ENCODE measurements at regions not wholly inside any gene's neighbourhood (a gene's known extent, or its start where the extent isn't known, plus 50 kb on each side); places are given as distances from the start of the nearest gene placed in this dataset.

DNA sequence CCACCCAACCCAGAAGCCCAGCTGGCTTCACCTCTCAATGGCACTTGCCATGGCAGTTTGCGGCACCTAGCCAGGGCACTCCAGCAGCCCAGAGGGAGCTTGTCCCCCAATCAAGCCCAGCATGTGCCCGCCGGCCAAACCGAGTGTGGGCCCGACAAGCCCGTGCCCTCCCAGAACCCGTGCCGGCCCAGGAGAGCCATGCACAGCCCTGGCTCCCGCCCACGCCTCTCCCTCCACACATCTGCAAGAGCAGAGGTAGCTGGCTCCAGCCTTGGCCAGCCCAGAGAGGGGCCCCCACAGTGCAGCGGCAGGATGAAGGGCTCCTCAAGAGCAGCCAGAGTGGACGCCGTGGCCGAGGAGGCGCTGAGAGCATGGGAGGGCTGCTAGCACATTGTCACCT is 2278.0 kb upstream of the PCDH20 start:
- DNase-seq (ENCODE audit: low read depth in 2 of 2), result no peak

DNA sequence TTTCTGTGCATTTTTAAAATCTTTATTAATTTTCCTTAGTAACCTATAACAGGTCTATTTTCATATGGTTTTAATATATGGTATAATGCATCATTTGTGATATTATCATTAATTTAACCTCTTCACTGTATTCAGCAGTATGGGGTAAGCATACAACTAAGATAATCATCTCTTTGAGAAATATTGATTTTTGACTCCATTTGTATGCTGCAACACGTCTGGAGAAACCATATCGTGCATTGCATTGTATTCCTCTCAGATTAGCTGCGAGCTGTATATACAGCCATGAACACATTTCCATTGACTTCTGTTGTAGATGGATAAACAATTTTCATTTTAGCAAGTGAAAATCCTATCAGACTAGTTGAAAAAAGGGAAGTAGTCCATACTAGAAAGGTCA is 2275.8 kb upstream of the PCDH20 start:
- DNase-seq (ENCODE audit: low read depth in 2 of 2), result no peak

DNA sequence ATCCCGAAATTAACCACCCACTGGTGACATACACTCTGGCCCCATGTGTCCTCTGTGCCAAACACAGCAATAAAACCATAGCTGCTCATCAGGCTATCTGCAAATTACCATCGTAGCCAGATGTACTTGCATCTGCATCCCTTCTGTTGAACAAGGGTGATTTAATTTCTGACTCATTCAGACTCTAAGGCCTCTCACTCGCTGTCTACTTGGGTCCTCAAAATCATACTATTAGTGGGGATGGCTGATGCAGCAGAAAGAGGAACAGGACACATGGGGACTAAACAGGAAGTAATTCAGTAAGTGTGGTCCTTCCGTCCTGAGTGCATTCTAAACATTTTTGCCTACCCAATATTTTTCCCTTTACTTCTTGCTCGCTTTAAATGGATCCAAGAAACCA is 2275.0 kb upstream of the PCDH20 start:
- no peak for DNase-seq (ENCODE audit: low read depth in 2 of 2)

DNA sequence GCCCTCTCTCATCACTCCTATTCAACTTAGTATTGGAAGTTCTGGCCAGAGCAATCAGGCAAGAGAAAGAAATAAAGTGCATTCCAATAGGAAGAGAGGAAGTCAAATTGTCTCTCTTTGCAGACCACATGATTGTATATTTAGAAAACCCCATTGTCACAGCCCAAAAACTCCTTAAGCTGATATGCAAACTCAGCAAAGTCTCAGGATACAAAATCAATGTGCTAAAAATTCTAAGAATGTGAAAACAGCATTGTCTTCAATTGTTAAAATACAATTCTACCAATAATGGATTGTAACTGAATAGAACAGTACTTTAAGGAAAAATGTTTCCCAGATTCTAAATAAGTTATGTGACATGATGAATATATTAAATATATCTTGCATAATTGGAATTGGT is 2269.2 kb upstream of the PCDH20 start:
- DNase-seq (ENCODE audit: low read depth in 2 of 2), result no peak

DNA sequence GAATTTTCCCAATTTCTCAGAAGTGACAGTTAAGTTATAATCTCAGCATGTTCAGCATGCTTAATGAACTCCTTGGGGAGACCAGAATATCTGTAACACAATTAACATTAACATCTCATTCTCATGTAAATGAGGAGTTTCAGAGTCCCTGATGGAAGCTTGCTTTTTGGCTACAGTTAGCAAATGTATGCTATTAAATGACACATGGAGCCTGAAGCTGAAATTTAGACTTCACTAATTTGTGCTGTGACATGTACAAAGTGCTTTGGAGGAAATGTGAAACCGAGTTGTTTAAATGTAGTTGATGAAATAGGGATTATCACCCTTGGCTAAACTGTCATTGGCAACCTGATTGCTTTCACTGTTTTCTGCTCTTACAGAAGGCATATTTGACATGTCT is 2265.1 kb upstream of the PCDH20 start:
- no peak for DNase-seq (ENCODE audit: low read depth in 2 of 2)

DNA sequence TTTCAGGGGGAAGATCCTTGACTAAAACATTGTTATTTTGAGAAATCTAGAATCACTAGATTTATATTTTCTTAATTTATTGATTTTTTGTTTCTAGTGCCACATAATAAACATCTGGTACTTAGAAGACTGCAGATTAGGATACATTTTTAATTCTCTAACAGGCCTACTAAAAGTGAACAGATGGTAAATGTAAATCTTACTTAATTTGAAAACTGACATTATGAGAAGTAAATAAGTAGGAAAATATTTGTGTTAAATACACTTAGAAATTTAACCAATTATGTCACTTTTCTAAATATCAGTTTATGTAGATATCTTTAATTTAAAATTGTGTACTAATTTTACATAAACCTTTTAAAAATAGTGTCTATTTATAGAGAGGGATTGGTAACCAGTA is 2255.6 kb upstream of the PCDH20 start:
- DNase-seq (ENCODE audit: low read depth in 2 of 2), result no peak

DNA sequence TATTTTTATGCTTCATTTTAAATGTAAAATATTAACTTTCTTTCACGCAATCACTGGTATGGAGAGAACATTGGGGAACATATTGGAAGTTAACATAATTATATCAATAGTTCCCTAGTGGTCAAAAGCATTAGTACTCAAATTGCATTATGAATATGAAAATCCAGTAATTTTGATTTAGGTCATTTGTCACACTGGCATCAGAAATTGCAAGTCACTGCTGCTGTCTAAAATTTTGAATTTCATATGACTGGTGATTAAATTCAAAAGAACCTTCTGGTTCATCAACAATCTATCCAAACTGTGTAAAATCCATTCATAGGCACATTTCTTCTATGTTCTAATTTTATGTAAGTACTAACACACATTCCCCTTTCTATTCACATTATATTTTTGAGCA is 2235.7 kb upstream of the PCDH20 start:
- no peak for DNase-seq (ENCODE audit: low read depth in 2 of 2)

DNA sequence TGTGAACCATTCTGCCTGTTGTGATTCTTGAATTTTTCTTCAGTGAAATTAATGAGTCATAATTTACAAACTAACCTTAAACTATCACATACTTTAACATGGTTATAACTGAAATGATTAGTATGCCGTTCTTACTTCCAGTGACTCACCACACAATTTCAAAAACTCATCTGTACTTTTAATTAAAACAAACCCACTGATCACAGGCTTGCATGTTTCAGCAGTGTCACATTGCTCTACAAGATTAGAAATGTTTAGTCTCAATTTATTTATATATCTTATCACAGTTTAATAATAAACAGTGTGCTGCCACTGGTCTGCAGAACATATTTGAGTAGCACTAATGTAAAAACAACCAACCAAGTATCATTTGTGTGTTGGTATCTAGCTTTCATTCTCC is 2227.9 kb upstream of the PCDH20 start:
- no peak for DNase-seq (ENCODE audit: low read depth in 2 of 2)

DNA sequence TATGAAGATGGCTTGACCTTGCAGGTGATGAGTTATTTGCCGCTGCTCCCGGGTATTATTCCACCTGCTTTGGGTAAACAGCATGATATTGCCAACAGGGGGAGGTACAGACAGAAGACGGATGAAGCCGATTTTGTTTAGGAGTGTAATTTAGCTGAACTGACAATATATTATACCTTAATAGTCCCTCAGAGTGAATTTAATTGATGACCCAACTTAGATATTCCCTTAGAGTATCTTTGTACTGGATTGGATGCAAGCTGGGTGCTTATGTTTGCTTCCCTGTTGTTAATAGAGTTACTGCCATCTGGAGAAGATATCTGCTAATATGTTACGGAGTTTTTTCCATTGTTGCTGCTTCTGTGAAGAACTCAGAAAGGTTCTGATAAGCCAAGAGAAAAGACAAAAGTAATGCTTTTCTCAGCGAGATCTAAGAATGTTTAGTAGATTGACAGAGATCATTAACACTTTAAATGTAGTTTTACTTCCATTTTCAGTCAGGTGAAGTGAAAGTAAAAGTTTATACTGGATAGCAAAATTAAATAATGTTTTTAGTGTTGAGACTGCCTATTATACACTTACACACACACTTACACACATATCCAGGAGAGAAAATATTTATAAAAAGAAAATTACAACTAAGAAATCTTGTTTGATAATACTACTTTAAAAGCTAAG is 2220.8 kb upstream of the PCDH20 start:
- no peak for DNase-seq (ENCODE audit: low read depth in 2 of 2)

DNA sequence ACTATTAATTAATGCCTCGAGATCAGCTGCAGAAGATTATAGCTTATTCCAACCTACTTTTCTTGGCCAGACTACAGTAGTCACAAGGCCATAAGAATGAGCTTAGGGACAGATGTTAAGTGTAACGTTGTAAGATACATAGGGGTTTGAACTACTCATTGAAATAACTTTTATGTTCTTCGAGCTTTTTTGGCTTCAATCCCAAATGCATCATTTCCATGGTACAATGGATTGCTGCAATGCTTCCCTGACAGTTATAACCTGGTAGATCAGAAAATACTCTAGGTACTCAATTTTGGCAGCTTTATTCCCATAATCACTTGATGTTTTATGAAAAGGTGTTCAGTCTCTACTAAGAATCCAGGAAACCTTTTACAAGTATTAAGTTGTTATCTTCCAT is 2216.7 kb upstream of the PCDH20 start:
- DNase-seq (ENCODE audit: low read depth in 2 of 2), result no peak

DNA sequence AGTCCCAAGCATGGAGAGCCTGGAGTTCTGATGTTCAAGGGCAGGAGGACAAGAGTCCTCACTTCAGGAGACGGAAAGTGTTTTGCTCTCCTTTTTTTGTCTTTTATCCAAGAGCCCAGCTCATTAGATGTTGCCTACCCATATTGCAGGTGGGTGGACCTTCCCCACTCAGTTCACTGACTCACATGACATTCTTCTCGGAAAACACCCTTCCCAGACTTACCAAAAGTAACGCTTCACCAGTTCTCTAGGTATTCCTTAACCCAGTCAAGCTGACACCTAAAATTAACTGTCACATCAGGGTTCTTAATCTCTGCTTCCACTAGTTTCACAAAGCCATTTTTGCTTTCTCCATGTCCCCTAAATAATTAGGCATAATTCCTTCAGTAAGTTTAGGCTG is 2215.4 kb upstream of the PCDH20 start:
- DNase-seq (ENCODE audit: low read depth in 2 of 2), result no peak

DNA sequence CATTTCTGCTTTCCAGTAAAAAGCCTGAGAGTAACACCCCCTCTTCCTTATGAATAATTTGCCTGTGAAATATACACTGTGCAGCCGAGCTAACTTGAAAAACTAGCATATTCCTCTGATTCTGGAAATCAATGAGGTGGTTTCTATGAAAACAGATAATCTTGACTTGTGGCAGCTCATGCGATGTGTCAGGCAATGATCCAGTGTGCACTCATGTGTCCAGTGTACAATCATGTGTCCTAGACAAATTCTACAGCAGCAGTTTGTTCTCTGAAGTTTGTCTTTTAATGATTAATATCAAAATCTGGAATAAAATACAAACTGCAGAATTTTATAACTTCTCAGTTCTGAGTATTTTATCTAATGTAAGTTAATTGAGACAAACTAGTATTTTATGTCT is 2213.9 kb upstream of the PCDH20 start:
- no peak for DNase-seq (ENCODE audit: low read depth in 2 of 2)

DNA sequence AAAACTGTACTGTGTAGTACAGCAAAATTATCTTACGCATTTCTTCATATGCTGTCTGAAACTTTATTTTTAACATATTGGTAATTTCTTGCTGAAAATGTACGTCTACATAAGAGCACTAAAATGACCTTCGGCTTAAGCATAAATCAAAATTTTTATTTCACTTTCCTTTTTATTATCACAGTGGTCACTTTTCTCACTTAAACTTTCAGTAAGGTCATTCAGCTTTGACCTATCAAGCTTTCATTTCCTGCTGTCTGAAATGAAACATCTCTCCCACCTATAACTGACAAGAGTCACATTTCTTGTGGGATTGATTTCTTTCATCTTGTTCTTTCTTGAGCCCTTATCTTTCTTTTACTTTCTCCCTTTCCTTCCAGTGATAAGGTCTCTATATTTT is 2212.7 kb upstream of the PCDH20 start:
- DNase-seq (ENCODE audit: low read depth in 2 of 2), result no peak

DNA sequence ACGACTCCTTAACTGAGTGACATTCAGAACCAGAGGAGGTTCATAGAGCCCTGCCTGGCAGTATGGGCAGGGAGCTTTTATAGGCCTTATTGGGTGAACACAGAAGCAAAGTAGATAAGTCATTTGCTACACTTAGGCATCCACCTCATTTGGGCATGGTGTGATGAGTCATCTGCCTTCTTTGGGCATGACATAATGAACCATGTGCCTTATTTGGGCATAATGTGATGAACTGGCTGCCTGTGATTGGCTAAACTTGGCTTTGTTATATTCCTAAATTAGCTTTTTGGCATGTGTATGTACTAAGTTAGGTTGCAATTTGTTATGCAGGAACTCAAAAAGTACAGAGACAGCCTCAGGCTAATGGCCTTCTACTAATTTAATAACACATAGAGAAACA is 2210.2 kb upstream of the PCDH20 start:
- DNase-seq (ENCODE audit: low read depth in 2 of 2), result no peak

DNA sequence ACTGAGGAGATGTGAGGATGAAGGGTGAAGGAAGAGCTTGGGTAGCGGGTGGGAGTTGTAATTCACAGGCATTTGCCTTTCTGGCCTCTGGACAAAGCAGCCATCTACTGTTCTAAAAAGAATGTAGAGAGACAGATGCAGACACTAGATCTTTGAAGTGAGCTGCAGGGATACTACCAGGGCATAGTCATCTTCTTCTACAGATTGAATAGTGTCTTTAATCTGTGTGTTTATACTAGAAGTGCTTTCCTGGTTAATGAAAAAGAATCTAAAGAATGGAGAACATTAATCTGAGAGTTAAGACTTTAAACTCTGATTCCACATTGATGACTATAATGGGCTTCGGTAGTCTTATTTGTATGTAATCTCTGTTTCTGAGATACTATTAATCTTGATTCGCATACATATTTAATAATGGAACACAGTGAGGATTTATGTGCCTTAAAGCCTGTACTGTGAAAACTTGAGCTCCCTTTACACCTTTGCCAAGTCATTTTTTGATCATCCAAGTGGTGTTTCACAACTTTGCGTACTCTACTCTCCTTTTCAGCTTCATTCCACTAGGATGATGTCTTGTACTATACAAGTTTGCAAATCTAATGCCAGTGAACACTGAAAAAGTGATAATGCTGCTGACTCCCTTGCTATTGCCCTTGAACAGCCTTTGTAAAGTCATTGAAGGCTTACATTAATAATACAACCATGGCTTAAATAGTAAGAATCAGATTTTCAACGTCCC is 2199.4 kb upstream of the PCDH20 start:
- DNase-seq (ENCODE audit: low read depth in 2 of 2), result no peak

DNA sequence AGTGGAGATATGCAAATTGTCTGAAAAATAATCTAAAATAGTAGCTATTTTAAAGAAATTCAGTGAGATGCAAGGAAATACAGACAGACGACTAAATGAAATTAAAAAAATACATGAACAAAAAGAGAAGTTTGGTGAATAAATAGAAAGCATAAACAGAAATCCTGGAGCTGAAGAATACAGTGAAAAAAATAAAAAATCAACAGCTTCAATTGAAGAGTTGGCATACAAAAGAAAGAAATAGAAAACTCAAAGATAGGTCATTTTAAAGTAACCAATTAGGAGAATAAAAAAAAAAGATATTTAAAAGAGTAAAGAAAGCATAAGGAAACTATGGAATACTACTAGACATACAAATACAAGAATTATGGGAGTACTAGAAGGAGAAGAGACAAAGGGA is 2191.5 kb upstream of the PCDH20 start:
- no peak for DNase-seq (ENCODE audit: low read depth in 2 of 2)

DNA sequence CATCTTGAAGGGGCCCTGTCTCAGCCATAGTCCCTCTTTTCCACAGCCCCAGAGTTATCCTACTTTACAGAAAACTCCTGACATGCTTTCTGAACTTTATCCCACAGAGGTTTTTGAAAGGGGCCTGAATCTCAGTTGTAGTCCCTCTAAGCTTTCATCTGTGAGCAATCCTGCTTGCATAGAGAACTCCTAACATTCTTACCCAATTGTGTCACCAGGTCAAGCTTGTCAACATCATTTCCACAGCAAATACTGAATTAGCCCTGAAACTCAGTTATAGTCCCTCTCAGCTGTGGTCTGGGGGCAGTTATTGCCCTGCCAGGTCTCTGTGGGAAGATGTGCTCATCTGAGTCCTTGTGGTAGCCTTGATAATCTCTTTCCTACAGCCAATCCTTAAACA is 2190.3 kb upstream of the PCDH20 start:
- no peak for DNase-seq (ENCODE audit: low read depth in 2 of 2)

DNA sequence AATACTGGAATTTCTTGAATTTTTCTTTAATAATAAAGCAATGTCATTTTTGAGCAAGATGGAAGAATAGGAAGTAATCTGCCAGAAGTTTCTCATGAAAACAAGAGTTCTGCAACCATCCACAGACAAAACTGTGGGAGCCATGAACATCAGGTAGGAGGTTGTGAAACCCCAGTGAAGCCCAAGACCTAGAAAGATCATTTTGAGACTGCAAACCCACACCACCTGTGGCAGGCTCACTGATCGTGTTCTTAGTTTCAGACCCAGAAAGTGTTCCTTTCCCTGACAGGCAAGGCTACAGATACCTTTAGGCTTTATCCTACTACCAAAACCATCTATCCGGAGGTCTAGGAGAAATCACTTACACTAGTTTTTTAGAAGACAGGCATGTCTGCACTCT is 2189.8 kb upstream of the PCDH20 start:
- no peak for DNase-seq (ENCODE audit: low read depth in 2 of 2)

DNA sequence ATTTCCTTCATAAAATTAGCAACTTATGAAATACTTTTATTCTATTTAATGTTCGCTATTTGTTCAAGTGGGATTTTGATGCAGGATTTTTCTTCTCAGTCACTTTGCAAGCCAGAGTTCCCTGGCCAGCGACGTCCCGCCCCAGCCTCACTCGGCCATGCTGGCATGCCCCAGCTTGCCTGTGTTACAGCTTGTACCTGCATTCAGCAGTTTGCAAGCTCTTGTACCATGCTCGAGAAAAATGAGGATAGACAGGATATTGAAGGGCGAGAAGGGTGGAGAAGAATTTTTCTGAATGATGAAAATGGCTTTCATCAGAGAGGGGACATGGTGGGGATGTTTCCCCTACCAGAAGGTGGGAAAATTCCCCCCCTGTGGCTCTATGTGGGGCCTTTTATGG is 2180.2 kb upstream of the PCDH20 start:
- no peak for DNase-seq (ENCODE audit: low read depth in 2 of 2)

DNA sequence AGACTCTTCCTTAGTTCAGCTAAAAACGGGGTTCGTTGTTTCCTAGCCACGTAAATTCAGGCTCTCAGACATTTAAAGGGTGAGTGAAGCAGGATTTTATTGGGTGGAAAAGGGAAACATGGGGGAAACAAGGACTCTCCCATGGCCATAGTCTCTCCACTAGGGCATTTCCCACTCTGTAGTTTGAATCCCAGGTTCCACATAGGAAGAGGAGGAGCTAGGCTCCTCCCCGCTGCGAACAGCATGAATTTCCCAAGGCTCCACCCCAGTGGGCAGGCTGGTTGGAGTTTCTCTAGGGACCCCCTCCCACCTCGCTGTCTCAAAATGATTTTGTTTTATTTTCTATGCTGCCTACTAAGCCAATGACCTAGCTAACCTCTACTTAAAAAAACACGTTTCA is 2170.8 kb upstream of the PCDH20 start:
- DNase-seq (ENCODE audit: low read depth in 2 of 2), result no peak

DNA sequence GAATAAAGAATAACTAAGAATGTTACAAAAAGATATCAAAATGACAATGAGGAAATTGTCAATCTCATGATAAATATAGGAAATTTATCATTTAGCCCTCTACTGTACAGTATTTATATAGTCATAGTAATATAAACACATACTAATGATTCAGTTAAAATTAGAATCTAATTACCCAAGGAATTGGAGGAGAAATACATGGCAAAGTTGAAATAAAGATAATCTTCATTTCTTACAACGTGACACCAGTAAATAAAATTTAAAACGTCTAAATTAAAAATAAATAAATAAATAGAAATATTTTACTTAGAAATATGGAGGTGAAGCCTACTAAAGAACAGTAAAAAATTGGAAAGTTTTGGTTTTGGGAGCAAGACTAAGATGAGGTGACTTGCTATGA is 2163.1 kb upstream of the PCDH20 start:
- no peak for DNase-seq (ENCODE audit: low read depth in 2 of 2)

DNA sequence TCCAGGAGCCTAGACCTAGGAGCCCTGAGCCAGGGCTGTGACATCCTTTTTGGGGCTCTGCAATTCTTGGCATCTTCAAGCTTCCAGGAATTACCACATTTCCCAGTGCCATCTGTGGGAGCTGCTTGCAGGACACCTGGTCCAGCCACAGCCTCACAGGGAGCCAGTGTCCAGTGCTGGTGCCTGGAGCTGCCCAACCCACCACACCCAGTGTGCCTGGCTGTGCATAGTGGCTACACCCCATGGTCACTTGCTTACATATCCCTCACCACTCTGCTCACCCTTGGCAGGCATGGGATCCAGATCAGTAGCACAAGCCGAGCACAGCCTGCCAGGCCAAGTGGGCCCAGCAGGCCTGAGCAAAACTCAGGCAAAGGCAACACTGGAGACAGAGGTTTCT is 2151.4 kb upstream of the PCDH20 start:
- DNase-seq (ENCODE audit: low read depth in 2 of 2), result no peak

DNA sequence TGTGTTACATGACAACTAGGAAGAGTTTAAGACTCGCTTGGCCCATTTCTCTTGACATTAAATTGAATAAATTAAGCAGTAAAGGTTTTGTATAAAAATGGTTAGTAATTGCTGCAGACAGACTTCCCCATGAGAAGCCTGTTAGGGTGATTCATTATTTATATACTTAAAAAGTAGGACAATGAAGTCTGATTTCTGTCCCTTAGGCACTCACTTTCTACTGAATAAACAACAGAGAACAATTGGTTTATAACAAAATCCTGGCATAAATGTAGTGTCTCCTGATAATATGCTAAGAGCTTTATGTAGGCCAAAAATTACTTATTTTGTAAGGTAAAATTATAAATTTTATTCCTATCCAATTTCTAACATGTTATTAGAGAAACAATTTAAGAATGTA is 2138.5 kb upstream of the PCDH20 start:
- no peak for DNase-seq (ENCODE audit: low read depth in 2 of 2)

DNA sequence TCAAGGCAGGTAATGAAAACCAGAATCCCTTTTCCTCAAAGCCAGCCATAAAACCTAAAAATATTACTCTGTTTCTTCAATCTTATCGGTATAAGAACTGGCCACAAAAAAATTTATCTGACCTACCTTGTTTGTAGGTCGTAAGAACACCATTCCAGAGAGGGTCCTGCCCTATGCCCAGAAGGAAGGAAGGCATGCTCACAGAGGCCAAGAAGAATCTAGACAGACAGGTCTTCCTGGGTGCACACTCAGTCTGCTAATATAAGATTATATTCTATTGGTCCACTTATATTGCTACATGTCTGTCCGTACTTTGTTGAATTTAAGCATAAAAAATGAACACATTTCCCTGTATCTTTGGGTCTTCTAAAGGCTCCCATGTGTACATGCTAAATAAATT is 2136.1 kb upstream of the PCDH20 start:
- no peak for DNase-seq (ENCODE audit: low read depth in 2 of 2)
